Activated effector memory CD4-positive, alpha-beta T cell treated with Interleukin-2 at 50 U/mL for 16 hours (primary cell): ENCODE measurements at regions not wholly inside any gene's neighbourhood (a gene's known extent, or its start where the extent isn't known, plus 50 kb on each side); places are given as distances from the start of the nearest gene placed in this dataset.
A peak's percentile ranks its signal among the peaks of the same experiment; 100 is the strongest.

ENCODE experiments used
- DNase-seq: peaks from one replicate; pipeline ENCODE4 v3.0.0-alpha.2; 2020

GRCh38 chr2:43031471-43032212 is 194.8 kb downstream of the ZFP36L2 start:
- DNase-seq, result no peak

GRCh38 chr2:43030551-43031307 is 195.7 kb downstream of the ZFP36L2 start:
- DNase-seq, result no peak

GRCh38 chr2:43029186-43029585 is 197.2 kb downstream of the ZFP36L2 start:
- DNase-seq, result no peak

GRCh38 chr2:43028188-43028587 is 198.2 kb downstream of the ZFP36L2 start:
- no peak for DNase-seq

- DNase-seq, result no peak
Observed at GRCh38 chr2:43027097-43027873, 199.1 kb downstream of the ZFP36L2 start.

GRCh38 chr2:43026426-43027096 is 199.8 kb downstream of the ZFP36L2 start:
- DNase-seq, result no peak

- no peak for DNase-seq
Observed at GRCh38 chr2:43025709-43026295, 200.6 kb downstream of the ZFP36L2 start.

- DNase-seq, result peak; percentile 6
Observed at GRCh38 chr2:43024515-43025011, 201.8 kb downstream of the ZFP36L2 start.

GRCh38 chr2:43023791-43024514 is 202.5 kb downstream of the ZFP36L2 start:
- no peak for DNase-seq

GRCh38 chr2:43022896-43023295 is 203.5 kb downstream of the ZFP36L2 start:
- no peak for DNase-seq

GRCh38 chr2:43021791-43022509 is 204.5 kb downstream of the ZFP36L2 start:
- DNase-seq, result no peak

- no peak for DNase-seq
Observed at GRCh38 chr2:43020990-43021669, 205.3 kb downstream of the ZFP36L2 start.

- no peak for DNase-seq
Observed at GRCh38 chr2:43020296-43020695, 206.1 kb downstream of the ZFP36L2 start.

GRCh38 chr2:43019536-43020183 is 206.7 kb downstream of the ZFP36L2 start:
- no peak for DNase-seq

GRCh38 chr2:43019025-43019367 is 207.4 kb downstream of the ZFP36L2 start:
- no peak for DNase-seq

- no peak for DNase-seq
Observed at GRCh38 chr2:43018179-43019024, 208.0 kb downstream of the ZFP36L2 start.

- DNase-seq, result no peak
Observed at GRCh38 chr2:43013821-43014345, 212.5 kb downstream of the ZFP36L2 start.

GRCh38 chr2:43012966-43013365 is 213.4 kb downstream of the ZFP36L2 start:
- no peak for DNase-seq

- DNase-seq, result no peak
Observed at GRCh38 chr2:43011158-43011491, 215.3 kb downstream of the ZFP36L2 start.
